ENCODE measurements at regions not wholly inside any gene's neighbourhood (a gene's known extent, or its start where the extent isn't known, plus 50 kb on each side); places are given as distances from the start of the nearest gene placed in this dataset.

DNA sequence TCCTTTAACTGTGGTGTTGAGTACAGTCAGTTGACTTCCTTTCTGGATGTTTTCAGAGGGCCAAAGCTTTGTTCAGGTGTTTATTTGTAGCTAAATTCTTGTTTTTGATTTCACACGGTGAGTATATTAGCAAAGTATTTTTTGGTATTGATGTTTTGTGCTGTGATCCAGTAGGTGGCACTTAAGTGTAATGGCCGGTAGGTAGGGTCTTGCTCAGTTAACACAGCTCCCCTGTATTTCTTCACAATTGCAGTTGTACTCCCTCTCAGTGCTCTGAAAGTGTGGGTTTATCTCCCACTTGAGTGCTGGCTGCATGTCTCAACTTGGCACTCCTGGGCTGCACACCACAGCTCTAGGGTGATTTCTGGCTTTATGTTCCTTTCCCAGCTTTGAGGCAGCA, 339.5 kb downstream of the AEBP2 start:
- Histone ChIP-seq H3K9ac (ENCODE audit: low read depth, low read length) (no peak overlapping the region), H3K27me3 (ENCODE audit: insufficient read depth, low read length) (no peaks in the 10 kb centered on the region), H3K27ac (ENCODE audit: low read depth, low read length) (no peak overlapping the region), H3K4me3 (ENCODE audit: low read length) (no peak overlapping the region), H3K9me3 (ENCODE audit: insufficient read depth, low read depth, low read length) (no peaks in the 10 kb centered on the region), H3K4me1 (ENCODE audit: insufficient read depth, low read length) (peaks cover 10% of the 10 kb centered on the region), H3K36me3 (ENCODE audit: insufficient read depth, low read length) (no peaks in the 10 kb centered on the region)
- WGBS, result 84% methylated on average over 2 of the region's 2 CpGs

DNA sequence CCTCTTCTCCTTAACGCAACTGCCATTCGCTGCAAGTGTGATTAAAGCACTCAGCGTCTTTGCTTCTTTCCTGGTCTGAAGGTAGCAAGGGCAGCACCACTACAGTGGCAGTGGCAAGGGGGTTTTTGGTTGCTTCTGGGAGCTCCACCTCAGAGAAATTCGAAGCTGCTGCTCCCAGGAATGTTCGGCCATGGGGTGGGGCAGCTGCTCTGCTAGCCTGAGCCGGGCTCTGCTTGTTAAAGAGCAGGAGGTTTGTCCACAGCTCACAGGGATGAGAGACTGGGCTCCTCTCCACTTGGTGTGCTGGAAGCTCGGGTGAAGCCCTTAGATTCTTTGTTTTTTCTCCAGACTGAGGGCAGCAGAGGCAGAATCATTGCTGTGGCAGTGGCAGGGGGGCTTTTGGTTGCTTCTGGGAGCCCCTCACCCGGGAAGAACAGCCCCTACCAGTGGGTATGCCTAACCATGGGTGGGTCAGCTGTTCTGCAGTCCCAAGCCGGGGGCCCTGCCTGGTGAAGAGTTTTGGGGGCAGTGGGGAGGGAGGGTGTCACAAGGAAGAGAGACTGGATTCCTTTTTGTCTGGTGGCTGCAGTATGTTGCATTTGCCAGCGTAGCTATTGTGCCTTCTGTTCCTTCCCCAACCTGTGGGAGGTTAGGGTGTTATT, 340.2 kb downstream of the AEBP2 start:
- Histone ChIP-seq H3K9ac (ENCODE audit: low read depth, low read length) (no peak overlapping the region), H3K27me3 (ENCODE audit: insufficient read depth, low read length) (no peaks in the 10 kb centered on the region), H3K4me3 (ENCODE audit: low read length) (no peak overlapping the region), H3K9me3 (ENCODE audit: insufficient read depth, low read depth, low read length) (no peaks in the 10 kb centered on the region), H3K36me3 (ENCODE audit: insufficient read depth, low read length) (no peaks in the 10 kb centered on the region), H3K4me1 (ENCODE audit: insufficient read depth, low read length) (peaks cover 10% of the 10 kb centered on the region), H3K27ac (ENCODE audit: low read depth, low read length) (no peak overlapping the region)
- 84% methylated on average over 10 of the region's 10 CpGs for WGBS

DNA sequence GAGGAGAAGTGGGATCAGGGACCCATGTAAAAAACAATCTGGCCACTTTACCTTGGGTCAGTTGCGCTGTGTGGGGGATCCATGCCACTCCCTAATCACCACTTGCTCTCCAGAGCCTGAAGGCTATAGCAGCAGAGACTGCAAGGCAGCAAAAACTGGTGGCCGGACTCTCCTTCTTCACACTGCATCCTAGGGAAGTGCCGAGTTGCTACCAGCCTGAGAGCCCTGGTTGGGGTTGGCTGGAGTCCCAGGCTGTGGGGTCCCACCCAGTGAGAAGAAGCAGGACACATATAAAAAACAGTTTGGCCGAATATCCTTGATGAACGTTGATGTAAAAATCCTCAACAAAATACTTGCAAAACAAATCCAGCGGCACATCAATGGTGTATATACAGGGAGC, 341.2 kb downstream of the AEBP2 start:
- no peaks in the 10 kb centered on the region for H3K36me3 ChIP-seq (ENCODE audit: insufficient read depth, low read length)
- peaks cover 10% of the 10 kb centered on the region for H3K4me1 ChIP-seq (ENCODE audit: insufficient read depth, low read length)
- H3K9ac ChIP-seq (ENCODE audit: low read depth, low read length), result no peak overlapping the region
- WGBS, result 85% methylated on average over 6 of the region's 6 CpGs
- H3K9me3 ChIP-seq (ENCODE audit: insufficient read depth, low read depth, low read length), result no peaks in the 10 kb centered on the region
- H3K27ac ChIP-seq (ENCODE audit: low read depth, low read length), result no peak overlapping the region
- H3K27me3 ChIP-seq (ENCODE audit: insufficient read depth, low read length), result no peaks in the 10 kb centered on the region
- no peak overlapping the region for H3K4me3 ChIP-seq (ENCODE audit: low read length)

DNA sequence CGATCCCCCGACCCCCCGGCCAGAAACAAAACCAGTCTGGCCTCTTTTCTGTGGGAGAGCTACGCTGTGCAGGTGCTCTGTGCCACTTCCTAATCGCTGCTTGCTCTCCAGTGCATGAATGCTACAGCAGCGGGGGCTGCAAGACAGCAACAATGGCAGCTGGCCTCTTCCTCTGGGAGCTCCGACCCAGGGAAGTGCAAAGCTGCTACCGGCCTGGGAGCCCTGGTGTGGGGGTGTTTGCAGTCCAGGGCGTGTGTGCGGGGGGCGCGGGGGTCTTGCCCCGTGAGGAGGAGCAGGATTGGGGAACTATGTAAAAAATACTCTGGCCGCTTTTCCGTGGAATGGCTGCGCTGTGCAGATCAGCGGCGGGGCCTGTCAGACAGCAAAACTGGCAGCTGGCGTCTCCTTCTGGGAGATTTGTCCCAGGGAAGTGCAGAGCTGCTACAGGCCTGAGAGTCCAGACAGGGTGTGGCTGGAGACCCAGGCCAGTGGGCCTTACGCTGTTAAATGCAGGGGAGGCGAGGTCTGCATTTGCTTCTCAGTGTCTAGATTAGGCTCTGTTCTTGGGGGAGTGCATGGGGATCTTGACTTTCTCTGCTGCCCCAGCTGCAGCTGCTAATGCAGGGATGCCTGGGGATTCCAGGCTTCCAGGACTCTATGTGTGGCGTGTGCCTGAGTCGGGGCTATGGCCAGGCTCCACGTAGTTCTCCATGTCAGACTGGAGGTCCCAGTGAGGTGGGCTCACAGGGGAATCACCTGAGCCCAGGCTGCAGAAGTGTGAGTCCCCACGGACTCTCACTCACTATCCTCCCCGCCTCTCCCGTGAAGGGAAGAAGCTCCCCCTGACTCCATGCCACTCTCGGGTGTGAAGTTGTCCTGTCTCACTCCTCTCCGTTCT, 344.5 kb downstream of the AEBP2 start:
- Histone ChIP-seq H3K4me3 (ENCODE audit: low read length) (no peak overlapping the region), H3K36me3 (ENCODE audit: insufficient read depth, low read length) (no peaks in the 10 kb centered on the region), H3K27ac (ENCODE audit: low read depth, low read length) (no peak overlapping the region), H3K4me1 (ENCODE audit: insufficient read depth, low read length) (peaks cover 10% of the 10 kb centered on the region), H3K9me3 (ENCODE audit: insufficient read depth, low read depth, low read length) (no peaks in the 10 kb centered on the region), H3K27me3 (ENCODE audit: insufficient read depth, low read length) (no peaks in the 10 kb centered on the region), H3K9ac (ENCODE audit: low read depth, low read length) (peak overlapping the region; percentile 26; the same call in 1 of the 2 replicates)
- WGBS, result 92% methylated on average over 29 of the region's 29 CpGs

DNA sequence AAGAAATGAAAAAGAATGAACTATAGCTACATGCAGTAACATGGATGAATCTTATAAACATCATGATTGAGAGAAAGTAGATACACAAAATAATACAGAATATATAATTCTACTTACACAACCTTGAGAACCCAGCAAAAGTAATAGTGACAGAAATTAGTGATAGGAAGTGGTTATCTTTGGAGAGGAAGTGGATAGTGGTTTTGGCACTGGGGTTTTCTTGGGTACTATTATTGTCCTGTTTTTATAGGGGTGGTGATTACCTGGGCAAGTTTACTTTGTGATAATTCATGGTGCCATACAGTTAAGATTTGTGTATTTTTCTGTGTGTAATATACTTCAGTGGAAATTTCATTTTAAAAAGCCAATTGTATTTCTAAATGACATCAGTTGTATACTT, 352.7 kb downstream of the AEBP2 start:
- Histone ChIP-seq H3K4me1 (ENCODE audit: insufficient read depth, low read length) (no peaks in the 10 kb centered on the region), H3K27me3 (ENCODE audit: insufficient read depth, low read length) (no peaks in the 10 kb centered on the region), H3K36me3 (ENCODE audit: insufficient read depth, low read length) (no peaks in the 10 kb centered on the region), H3K4me3 (ENCODE audit: low read length) (no peak overlapping the region), H3K9ac (ENCODE audit: low read depth, low read length) (no peak overlapping the region), H3K9me3 (ENCODE audit: insufficient read depth, low read depth, low read length) (no peaks in the 10 kb centered on the region), H3K27ac (ENCODE audit: low read depth, low read length) (no peak overlapping the region)

DNA sequence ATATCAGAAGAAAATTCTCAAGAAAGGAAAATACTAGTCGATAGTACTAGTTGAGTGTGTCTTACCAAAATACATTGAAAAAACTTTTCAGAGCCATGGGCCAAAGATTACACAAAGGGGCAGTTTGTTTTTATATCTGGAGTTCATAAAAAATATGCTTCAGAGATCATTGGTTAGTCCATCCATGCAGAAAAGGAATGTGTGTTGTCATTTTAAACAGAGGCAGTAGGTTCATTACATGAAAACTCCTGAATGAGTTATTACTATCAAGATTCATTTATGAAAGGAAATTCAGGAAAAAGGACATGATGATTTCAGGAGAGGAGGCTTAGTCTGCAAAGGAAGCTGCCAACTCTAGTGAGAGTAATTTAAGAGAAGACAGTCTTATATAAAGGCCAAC, 354.8 kb downstream of the AEBP2 start:
- H3K27me3 ChIP-seq (ENCODE audit: insufficient read depth, low read length), result no peaks in the 10 kb centered on the region
- no peaks in the 10 kb centered on the region for H3K4me1 ChIP-seq (ENCODE audit: insufficient read depth, low read length)
- no peaks in the 10 kb centered on the region for H3K36me3 ChIP-seq (ENCODE audit: insufficient read depth, low read length)
- no peaks in the 10 kb centered on the region for H3K9me3 ChIP-seq (ENCODE audit: insufficient read depth, low read depth, low read length)
- WGBS, result 92% methylated on average over 1 of the region's 1 CpG
- H3K4me3 ChIP-seq (ENCODE audit: low read length), result no peak overlapping the region
- H3K9ac ChIP-seq (ENCODE audit: low read depth, low read length), result no peak overlapping the region
- H3K27ac ChIP-seq (ENCODE audit: low read depth, low read length), result no peak overlapping the region

DNA sequence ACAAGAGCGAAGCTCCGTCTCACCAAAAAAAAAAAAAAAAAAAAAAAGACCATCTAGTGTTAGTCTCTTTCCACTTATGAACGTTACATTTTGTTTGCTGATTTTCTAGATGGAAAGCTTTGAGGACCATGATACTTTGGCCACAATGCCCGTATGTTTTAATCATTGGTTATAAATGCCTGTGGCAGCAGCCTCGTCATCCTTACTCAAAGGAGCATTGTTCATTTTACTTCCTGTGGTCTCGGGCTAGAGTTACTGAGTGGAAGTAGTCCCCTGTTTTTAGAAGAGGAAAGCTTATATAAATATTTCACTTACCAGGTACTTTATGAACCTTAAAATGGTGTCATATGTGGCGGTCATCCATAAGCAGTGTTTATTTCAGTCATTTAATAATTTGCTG, 359.9 kb downstream of the AEBP2 start:
- no peak overlapping the region for H3K27ac ChIP-seq (ENCODE audit: low read depth, low read length)
- H3K9me3 ChIP-seq (ENCODE audit: insufficient read depth, low read depth, low read length), result no peaks in the 10 kb centered on the region
- H3K27me3 ChIP-seq (ENCODE audit: insufficient read depth, low read length), result no peaks in the 10 kb centered on the region
- WGBS, result 86% methylated on average over 5 of the region's 7 CpGs
- H3K4me1 ChIP-seq (ENCODE audit: insufficient read depth, low read length), result no peaks in the 10 kb centered on the region
- no peaks in the 10 kb centered on the region for H3K36me3 ChIP-seq (ENCODE audit: insufficient read depth, low read length)
- no peak overlapping the region for H3K9ac ChIP-seq (ENCODE audit: low read depth, low read length)
- H3K4me3 ChIP-seq (ENCODE audit: low read length), result no peak overlapping the region

DNA sequence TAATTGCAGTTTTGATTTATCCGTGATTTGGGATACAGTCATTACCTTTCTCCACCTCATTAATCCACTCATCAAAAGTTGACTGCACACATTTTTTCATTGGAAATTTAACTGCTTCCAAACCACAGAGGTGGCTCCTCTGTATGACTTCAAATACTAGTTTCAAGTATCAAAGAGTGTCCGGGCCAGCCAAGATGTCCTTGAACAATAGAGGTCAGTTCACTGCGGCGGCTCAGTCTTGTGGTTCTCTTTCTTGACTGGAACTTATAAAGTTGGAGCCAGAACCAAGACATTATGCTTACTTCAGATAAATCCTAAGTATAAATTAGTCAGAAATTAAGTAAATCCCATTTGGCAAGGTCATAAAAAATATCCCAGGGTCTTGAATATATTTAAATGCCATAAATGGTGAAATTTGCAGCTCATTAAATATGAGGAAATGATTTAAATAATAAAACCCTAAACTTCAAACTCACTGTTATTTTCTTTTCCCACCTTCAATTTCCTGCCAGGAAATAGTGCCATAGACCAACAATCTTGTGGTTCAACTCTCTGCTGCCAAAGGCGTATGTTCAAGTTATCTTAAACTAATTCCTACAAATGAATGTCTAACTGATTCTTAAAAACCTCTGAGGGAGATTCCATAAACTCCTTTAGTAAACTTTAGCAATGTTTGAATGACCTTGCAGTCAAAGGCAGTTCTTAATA, 360.8 kb downstream of the AEBP2 start:
- no peaks in the 10 kb centered on the region for H3K27me3 ChIP-seq (ENCODE audit: insufficient read depth, low read length)
- no peak overlapping the region for H3K27ac ChIP-seq (ENCODE audit: low read depth, low read length)
- WGBS, result 95% methylated on average over 5 of the region's 5 CpGs
- H3K9me3 ChIP-seq (ENCODE audit: insufficient read depth, low read depth, low read length), result no peaks in the 10 kb centered on the region
- no peak overlapping the region for H3K9ac ChIP-seq (ENCODE audit: low read depth, low read length)
- H3K36me3 ChIP-seq (ENCODE audit: insufficient read depth, low read length), result no peaks in the 10 kb centered on the region
- no peak overlapping the region for H3K4me3 ChIP-seq (ENCODE audit: low read length)
- no peaks in the 10 kb centered on the region for H3K4me1 ChIP-seq (ENCODE audit: insufficient read depth, low read length)

DNA sequence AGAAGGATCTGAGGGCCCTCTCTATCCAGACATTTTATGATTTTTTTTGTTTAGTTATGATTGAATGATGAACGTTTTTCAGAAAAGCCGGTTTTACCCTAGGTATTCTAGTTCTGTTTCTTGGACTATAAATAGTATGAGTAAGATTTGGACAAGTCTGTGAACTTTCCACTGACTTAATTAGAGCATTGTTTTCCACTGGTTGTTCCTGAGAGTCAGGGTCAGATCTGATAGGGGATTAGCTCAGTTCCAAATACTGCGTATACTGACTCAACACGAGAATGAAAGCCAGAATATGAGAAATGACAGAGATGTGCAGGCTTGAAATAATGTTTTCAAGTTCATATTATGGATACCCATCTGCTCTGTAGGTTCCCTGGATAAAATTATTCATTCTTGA, 361.6 kb downstream of the AEBP2 start:
- no peaks in the 10 kb centered on the region for H3K9me3 ChIP-seq (ENCODE audit: insufficient read depth, low read depth, low read length)
- WGBS, result 92% methylated on average over 4 of the region's 4 CpGs
- no peak overlapping the region for H3K9ac ChIP-seq (ENCODE audit: low read depth, low read length)
- no peak overlapping the region for H3K27ac ChIP-seq (ENCODE audit: low read depth, low read length)
- H3K36me3 ChIP-seq (ENCODE audit: insufficient read depth, low read length), result no peaks in the 10 kb centered on the region
- H3K27me3 ChIP-seq (ENCODE audit: insufficient read depth, low read length), result no peaks in the 10 kb centered on the region
- H3K4me3 ChIP-seq (ENCODE audit: low read length), result no peak overlapping the region
- no peaks in the 10 kb centered on the region for H3K4me1 ChIP-seq (ENCODE audit: insufficient read depth, low read length)

DNA sequence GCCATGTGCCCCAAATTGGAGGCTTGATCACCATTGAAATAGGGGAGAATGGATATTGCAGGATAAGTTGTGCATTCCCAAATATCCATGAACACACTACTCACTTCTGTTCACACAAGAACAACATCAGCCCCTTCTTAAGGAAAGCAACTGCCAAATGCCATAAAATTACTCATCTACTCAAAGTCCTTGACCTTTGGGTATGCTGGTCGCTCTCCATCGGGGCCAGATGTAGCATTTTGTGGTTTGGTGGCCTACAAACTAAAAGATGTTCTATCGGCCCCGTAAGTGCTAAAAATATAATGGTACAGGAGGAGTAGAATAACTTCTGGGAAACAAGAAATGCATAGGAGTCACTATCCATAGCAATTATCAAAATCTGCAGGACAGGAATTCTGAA, 362.6 kb downstream of the AEBP2 start:
- 97% methylated on average over 4 of the region's 4 CpGs for WGBS
- no peaks in the 10 kb centered on the region for H3K4me1 ChIP-seq (ENCODE audit: insufficient read depth, low read length)
- no peak overlapping the region for H3K4me3 ChIP-seq (ENCODE audit: low read length)
- no peaks in the 10 kb centered on the region for H3K9me3 ChIP-seq (ENCODE audit: insufficient read depth, low read depth, low read length)
- no peaks in the 10 kb centered on the region for H3K27me3 ChIP-seq (ENCODE audit: insufficient read depth, low read length)
- no peaks in the 10 kb centered on the region for H3K36me3 ChIP-seq (ENCODE audit: insufficient read depth, low read length)
- H3K9ac ChIP-seq (ENCODE audit: low read depth, low read length), result no peak overlapping the region
- no peak overlapping the region for H3K27ac ChIP-seq (ENCODE audit: low read depth, low read length)

DNA sequence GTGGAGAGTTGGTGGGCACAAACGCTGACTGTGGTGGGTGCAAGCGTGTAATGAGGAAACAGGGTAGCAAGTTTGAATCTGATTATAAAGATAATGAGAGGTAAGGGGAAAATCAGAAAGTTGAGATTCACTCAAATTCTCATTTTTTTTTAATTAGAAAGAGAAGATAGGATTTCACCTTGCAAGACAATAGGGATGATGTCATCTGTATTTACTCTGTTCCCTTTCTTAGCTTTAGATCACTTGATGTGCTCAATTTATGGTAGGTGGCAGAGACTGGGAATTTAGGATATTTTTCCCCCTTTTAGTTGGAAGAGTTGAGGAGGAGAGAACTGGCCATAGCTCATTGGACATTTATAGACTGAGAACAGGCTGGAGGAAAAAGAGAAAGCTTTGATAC, 363.6 kb downstream of the AEBP2 start:
- Histone ChIP-seq H3K4me3 (ENCODE audit: low read length) (no peak overlapping the region), H3K9ac (ENCODE audit: low read depth, low read length) (no peak overlapping the region), H3K4me1 (ENCODE audit: insufficient read depth, low read length) (no peaks in the 10 kb centered on the region), H3K27me3 (ENCODE audit: insufficient read depth, low read length) (no peaks in the 10 kb centered on the region), H3K9me3 (ENCODE audit: insufficient read depth, low read depth, low read length) (no peaks in the 10 kb centered on the region), H3K36me3 (ENCODE audit: insufficient read depth, low read length) (no peaks in the 10 kb centered on the region), H3K27ac (ENCODE audit: low read depth, low read length) (no peak overlapping the region)
- 94% methylated on average over 2 of the region's 2 CpGs for WGBS

Data from HUES64 (cell line).